Fibroblast of villous mesenchyme (primary cell): ENCODE measurements at regions not wholly inside any gene's neighbourhood (a gene's known extent, or its start where the extent isn't known, plus 50 kb on each side); places are given as distances from the start of the nearest gene placed in this dataset.

Source experiments
- DNase-seq: peaks from one replicate; pipeline ENCODE4 v3.0.0-alpha.2; 2010; ENCODE audit warnings: low read depth
- H3K4me3 ChIP-seq: 2 replicates; pipeline ENCODE4 v1.5.1; 2011; ENCODE audit warnings: low read depth, mild to moderate bottlenecking, low read length
- TF ChIP-seq, protein P1 (sequence below): IDR thresholded peaks from 2 replicates; pipeline ENCODE4 v1.5.1; 2012; ENCODE audit warnings: low read depth, mild to moderate bottlenecking, low read length; ENCODE audit not compliant: insufficient read depth

DNA sequence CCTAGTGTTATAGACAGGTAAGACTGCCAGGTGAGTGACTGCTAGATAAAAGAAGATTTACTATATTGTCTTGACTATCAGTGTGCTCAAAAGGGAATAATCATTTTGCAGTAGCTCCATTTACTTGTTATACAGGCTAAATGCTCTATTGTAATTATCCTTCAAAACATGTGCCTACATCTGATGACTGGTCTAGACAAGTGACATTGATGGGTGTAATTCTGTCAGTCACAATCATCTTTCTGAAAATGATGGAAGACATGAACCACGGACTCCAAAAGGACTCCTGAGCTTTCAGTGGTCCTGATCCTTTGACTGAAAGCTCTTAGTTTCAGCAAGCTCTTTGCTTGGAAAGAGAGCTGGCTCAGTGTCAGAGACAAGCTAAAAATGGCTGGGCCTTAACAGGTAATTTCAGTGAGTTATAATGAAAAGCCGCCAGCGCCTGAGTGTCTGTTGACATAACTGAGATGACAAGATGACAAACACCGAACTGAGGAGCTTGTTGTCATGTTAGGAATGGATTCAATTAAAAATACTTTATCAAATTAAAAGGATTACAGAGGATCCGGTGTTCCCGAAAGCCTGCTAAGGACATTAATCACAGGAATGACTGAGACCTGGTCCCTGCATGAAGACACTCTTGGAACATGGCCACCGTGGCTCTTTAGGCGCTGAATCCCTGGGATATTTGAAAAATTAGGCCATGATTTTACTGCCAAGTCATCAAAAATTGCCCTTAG, 141.7 kb downstream of the CMPK2 start:
- TF ChIP-seq, protein P1, sequence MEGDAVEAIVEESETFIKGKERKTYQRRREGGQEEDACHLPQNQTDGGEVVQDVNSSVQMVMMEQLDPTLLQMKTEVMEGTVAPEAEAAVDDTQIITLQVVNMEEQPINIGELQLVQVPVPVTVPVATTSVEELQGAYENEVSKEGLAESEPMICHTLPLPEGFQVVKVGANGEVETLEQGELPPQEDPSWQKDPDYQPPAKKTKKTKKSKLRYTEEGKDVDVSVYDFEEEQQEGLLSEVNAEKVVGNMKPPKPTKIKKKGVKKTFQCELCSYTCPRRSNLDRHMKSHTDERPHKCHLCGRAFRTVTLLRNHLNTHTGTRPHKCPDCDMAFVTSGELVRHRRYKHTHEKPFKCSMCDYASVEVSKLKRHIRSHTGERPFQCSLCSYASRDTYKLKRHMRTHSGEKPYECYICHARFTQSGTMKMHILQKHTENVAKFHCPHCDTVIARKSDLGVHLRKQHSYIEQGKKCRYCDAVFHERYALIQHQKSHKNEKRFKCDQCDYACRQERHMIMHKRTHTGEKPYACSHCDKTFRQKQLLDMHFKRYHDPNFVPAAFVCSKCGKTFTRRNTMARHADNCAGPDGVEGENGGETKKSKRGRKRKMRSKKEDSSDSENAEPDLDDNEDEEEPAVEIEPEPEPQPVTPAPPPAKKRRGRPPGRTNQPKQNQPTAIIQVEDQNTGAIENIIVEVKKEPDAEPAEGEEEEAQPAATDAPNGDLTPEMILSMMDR: no peak
- DNase-seq: peak; percentile 10
- no peak overlapping the region for H3K4me3 ChIP-seq

DNA sequence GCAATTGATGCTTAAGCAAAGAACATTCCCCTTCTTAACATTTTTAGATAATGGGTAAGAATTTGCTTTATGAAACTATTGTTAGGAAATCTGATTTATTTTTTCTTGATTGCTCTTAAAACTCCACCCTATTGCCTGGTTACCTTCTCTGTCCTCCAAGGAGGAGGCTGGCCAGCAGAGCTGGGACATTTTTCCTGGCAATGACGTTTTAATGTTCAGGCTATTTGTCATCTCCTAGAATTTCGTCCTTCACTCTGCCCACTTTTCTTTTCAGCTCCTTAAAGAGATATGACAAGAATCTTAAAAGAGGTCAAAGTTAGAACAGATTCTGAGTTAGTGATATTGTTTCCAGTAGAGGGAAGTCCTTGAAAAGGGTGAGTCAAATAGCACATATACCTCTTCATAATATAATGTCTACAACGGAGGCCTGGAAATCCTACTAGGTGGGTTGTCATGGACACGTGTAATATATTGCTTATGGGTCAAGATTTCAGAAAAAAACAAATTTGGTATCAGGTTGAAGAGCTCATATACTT, 141.0 kb downstream of the CMPK2 start:
- no peak overlapping the region for H3K4me3 ChIP-seq
- TF ChIP-seq, protein P1: no peak
- DNase-seq: peak; percentile 3

DNA sequence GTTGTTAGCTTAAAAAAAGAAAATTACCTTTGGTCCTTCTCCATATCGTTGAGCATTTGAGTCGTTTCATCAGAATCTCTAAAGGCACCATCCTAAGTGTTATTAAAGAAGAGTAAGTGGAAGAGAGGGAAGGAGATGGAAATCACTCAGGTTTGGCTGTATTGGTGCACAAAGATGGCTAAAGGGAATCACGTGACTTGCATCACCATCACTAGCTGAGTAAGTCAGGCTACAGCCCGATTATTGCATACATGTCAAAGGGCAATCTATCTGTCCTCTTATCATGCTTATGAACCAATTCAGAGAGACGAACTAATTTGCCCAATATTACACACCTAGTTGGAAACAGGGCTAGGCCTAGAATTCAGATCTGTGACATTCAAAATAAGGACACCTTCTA, 137.6 kb downstream of the CMPK2 start:
- no peak overlapping the region for H3K4me3 ChIP-seq
- TF ChIP-seq, protein P1: no peak
- DNase-seq: no peak

DNA sequence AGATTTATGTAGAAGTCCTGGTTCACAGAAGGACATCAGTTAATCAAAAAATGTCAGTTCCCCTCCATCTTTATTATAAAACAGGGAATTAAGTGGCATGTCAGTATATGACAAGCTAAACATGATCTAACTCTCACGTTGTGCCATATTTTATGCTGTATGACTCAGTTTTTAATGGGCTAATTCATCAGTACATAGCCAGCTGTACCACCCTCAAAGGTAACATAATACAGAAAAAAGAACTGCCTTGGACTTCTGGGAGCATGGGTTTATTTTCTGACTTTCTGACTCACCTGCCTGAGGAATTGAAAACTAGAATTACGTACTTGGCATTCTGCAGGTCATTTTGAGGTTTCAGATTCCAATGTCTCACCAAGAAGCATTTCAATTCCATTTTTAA, 135.7 kb downstream of the CMPK2 start:
- TF ChIP-seq, protein P1: no peak
- DNase-seq: no peak

DNA sequence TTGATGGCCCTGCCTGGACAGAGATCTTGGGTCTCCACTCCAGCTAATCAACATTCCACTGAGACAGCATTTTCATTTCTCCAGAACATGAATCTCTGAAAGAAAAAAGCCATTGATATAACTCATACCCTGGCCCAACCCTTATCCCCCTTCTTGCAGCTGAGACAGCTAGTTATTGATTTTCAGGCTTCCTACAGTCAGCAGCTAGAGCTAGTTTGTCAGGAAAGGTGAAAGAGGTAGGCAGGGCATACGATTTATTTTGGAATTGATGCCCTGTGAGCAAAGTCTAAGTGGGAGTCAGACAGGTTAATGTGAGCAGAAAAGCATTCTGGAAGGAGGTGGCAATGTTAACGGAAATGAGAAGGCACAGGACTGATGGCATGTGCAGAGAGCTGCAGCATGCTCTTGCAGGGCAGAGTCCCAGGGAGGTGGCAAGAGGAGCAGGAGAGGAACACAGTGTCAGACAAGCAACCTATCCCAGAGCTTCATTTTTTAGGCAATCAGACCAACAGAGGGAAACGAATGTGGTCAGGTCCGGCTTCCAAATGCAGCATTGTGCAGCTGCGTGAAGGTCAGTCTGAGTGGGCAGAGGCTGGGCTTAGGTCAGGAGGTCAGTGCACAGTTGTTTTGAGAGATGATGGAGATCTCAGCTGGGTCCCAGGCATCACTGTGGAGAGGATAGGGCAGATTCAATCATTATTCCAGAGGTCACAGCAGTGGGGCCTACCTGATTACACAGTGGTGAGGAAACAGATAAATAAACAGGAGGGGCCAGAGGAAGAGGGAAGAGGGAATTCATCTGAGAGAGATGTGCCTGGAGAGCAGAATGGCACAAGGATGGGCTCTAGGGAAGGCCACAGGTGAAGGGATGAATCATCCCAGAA, 134.8 kb downstream of the CMPK2 start:
- no peak for DNase-seq
- TF ChIP-seq, protein P1: no peak
- no peak overlapping the region for H3K4me3 ChIP-seq

More for the DNA sequence above, 135.7 kb downstream of the CMPK2 start:
- H3K4me3 ChIP-seq: no peak overlapping the region

DNA sequence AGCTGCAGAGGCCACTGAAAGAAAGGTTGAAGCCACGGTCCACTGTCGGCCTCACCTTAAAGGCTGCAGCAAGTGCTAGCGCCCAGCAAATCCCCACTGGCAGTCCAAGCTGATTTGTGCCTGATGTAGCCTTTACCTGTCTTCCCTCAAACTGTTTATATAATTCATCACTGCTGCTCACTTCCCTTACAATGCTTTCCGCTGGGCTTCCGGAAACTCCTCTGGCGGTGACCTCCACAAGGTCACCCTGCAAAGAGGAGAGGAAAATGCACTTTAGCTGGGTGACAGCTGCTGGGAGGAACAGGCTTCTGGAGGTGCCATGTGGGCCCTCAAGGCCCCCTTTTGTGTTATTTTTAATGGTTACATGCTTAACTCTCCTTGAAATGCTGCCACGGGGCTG, 126.2 kb downstream of the CMPK2 start:
- DNase-seq: no peak
- TF ChIP-seq, protein P1: no peak
- no peak overlapping the region for H3K4me3 ChIP-seq
